ENCODE measurements at regions not wholly inside any gene's neighbourhood (a gene's known extent, or its start where the extent isn't known, plus 50 kb on each side); places are given as distances from the start of the nearest gene placed in this dataset.

DNA sequence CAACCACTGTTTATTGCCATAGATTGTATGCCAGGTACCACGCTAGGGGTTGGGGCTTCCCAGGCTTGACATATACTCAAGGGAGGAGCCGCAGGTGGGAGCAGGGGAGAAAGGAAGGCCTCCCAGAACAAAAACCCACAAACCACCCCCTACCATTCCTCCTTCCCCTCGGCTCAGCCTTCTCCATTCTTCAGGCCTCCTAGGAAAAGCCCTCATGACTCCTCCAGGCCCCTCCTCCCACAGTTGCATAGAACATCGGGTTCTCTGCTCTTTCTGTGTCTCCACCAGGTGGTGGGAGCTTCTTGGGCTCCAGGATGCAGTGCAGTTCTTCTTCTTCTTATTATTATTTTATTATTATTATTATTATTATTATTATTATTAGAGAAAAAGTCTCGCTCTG lies 80.3 kb downstream of the ZFP36L2 start:
- H3K9me3 ChIP-seq (replicated peaks; ENCODE audit: control insufficient read depth, insufficient read depth, low read length): no peaks in the 10 kb centered on the region
- intact Hi-C loops (cut with micrococcal nuclease): no loop called here
- FAIRE-seq (no peak), DNase-seq (ENCODE audit: low read depth, low spot score) (no peak)
- H2AFZ ChIP-seq (ENCODE audit: low read depth, low read length): no peak overlapping the region
- BruUV-seq (replicated peaks): no TSS peak
- H3K9ac ChIP-seq (replicated peaks; ENCODE audit: extremely low read depth, insufficient read depth, low read length): no peak overlapping the region
- TF ChIP-seq, protein P1, sequence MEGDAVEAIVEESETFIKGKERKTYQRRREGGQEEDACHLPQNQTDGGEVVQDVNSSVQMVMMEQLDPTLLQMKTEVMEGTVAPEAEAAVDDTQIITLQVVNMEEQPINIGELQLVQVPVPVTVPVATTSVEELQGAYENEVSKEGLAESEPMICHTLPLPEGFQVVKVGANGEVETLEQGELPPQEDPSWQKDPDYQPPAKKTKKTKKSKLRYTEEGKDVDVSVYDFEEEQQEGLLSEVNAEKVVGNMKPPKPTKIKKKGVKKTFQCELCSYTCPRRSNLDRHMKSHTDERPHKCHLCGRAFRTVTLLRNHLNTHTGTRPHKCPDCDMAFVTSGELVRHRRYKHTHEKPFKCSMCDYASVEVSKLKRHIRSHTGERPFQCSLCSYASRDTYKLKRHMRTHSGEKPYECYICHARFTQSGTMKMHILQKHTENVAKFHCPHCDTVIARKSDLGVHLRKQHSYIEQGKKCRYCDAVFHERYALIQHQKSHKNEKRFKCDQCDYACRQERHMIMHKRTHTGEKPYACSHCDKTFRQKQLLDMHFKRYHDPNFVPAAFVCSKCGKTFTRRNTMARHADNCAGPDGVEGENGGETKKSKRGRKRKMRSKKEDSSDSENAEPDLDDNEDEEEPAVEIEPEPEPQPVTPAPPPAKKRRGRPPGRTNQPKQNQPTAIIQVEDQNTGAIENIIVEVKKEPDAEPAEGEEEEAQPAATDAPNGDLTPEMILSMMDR (IDR thresholded peaks at IDR 0.05; ENCODE audit: extremely low read depth in 1 of 2, insufficient read depth in 1 of 2, low read depth in 1 of 2, low read length in 2 of 2): no peak
- TF ChIP-seq POLR2AphosphoS5 (IDR thresholded peaks at IDR 0.05; ENCODE audit: insufficient read depth, low read depth, low read length) (no peak), FOS (IDR thresholded peaks at IDR 0.05; ENCODE audit: borderline replicate concordance, insufficient read depth, low read length) (no peak), JUN (IDR thresholded peaks at IDR 0.05; ENCODE audit: borderline replicate concordance, insufficient read depth, insufficient read length, low read depth) (no peak), GATA2 (IDR thresholded peaks at IDR 0.05; ENCODE audit: insufficient read depth, insufficient read length, low read depth, low read length) (no peak), POLR2A (IDR thresholded peaks at IDR 0.05; ENCODE audit: low read depth, low read length) (no peak), EZH2 (IDR thresholded peaks at IDR 0.05; ENCODE audit: borderline replicate concordance, low read depth, low read length, severe bottlenecking) (no peak), MYC (IDR thresholded peaks at IDR 0.05; ENCODE audit: low read depth, low read length) (no peak)
- TF ChIP-seq, protein P2, sequence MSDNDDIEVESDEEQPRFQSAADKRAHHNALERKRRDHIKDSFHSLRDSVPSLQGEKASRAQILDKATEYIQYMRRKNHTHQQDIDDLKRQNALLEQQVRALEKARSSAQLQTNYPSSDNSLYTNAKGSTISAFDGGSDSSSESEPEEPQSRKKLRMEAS (IDR thresholded peaks at IDR 0.05; ENCODE audit: insufficient read depth, insufficient read length): no peak
- POLR2A ChIA-PET: no interaction called here
- H4K20me1 ChIP-seq (replicated peaks; ENCODE audit: control insufficient read depth, extremely low read depth, insufficient read depth, low read length): no peaks in the 10 kb centered on the region
- no peaks in the 10 kb centered on the region for H3K36me3 ChIP-seq (ENCODE audit: control insufficient read depth in 2 of 2, extremely low read depth in 1 of 2, insufficient read depth in 2 of 2, low read length in 2 of 2)
- H3K4me2 ChIP-seq (ENCODE audit: insufficient read depth, low read length): no peak overlapping the region
- H3K4me3 ChIP-seq (replicated peaks in 1 of 3; ENCODE audit: insufficient read depth in 1 of 3, low read depth in 1 of 3, low read length in 3 of 3): no peak overlapping the region
- no peaks in the 10 kb centered on the region for H3K27me3 ChIP-seq (ENCODE audit: control insufficient read depth in 2 of 2, insufficient read depth in 2 of 2, low read length in 2 of 2)
- H3K79me2 ChIP-seq (ENCODE audit: control insufficient read depth, insufficient read depth, low read length): no peaks in the 10 kb centered on the region
- no peaks in the 10 kb centered on the region for H3K4me1 ChIP-seq (ENCODE audit: control insufficient read depth, extremely low read depth, insufficient read depth, low read length)
- dilution Hi-C loops (cut with MboI; ENCODE audit: extremely low pct_ligation_motif_present, low sequenced_read_pairs): no loop called here
- no peak overlapping the region for H3K27ac ChIP-seq (ENCODE audit: insufficient read depth, low read depth, low read length)
- CTCF ChIA-PET: no interaction called here
- H3K9me1 ChIP-seq (replicated peaks; ENCODE audit: control insufficient read depth, extremely low read depth, insufficient read depth, low read length): no peaks in the 10 kb centered on the region

Measured in endothelial cell of umbilical vein (primary cell).